Heart left ventricle (tissue), 16 donors: ENCODE measurements at regions not wholly inside any gene's neighbourhood (a gene's known extent, or its start where the extent isn't known, plus 50 kb on each side); places are given as distances from the start of the nearest gene placed in this dataset.

Experiments used
- ATAC-seq, 4 donors: fragments of 200-7000 bp; cut with Tn5 transposase; one replicate each; pipeline ENCODE4 v1.9.1; 2020 to 2022; ENCODE audit warnings: moderate library complexity in 4 of 4, mild to moderate bottlenecking in 3 of 4, moderate number of reproducible peaks in 1 of 4
- DNase-seq, 5 donors: peaks; one replicate each; pipeline ENCODE4 v3.0.0-alpha.2; 2020
- H3K27ac ChIP-seq, 12 donors: fragments of 200-600 bp; sonication (generic) in 4 of 12; one replicate each; pipeline versions ENCODE4 v1.5.0 to v1.8.0; 2016 to 2022; ENCODE audit warnings: mild to moderate bottlenecking in 2 of 12
- H3K27me3 ChIP-seq, 9 donors: fragments of 200-600 bp; sonication (generic) in 2 of 9; one replicate each; pipeline versions ENCODE4 v1.5.1 to v1.8.0; 2016 to 2022; ENCODE audit warnings: mild to moderate bottlenecking in 3 of 9
- H3K36me3 ChIP-seq, 9 donors: fragments of 200-600 bp; sonication (generic) in 2 of 9; one replicate each; pipeline versions ENCODE4 v1.5.0 to v1.8.0; 2018 to 2022; ENCODE audit warnings: mild to moderate bottlenecking in 2 of 9
- H3K4me1 ChIP-seq, 12 donors: fragments of 200-600 bp; sonication (generic) in 4 of 12; one replicate each; pipeline versions ENCODE4 v1.5.0 to v1.8.0; 2016 to 2022; ENCODE audit warnings: mild to moderate bottlenecking in 3 of 12
- H3K4me3 ChIP-seq, 12 donors: fragments of 200-600 bp; sonication (generic) in 4 of 12; one replicate each; pipeline versions ENCODE4 v1.5.0 to v1.8.0; 2017 to 2022; ENCODE audit warnings: mild to moderate bottlenecking in 9 of 12, moderate library complexity in 4 of 12
- H3K9me3 ChIP-seq, 12 donors: fragments of 200-600 bp; sonication (generic) in 4 of 12; one replicate each; pipeline versions ENCODE4 v1.5.0 to v1.8.0; 2016 to 2022; ENCODE audit warnings: mild to moderate bottlenecking in 1 of 12
- CTCF ChIP-seq, 12 donors: fragments of 200-600 bp; sonication (generic) in 4 of 12; IDR thresholded peaks; one replicate each; pipeline versions ENCODE4 v1.5.0 to v1.8.0; 2018 to 2022; ENCODE audit warnings: antibody characterized with exemption in 12 of 12, mild to moderate bottlenecking in 5 of 12
- POLR2A ChIP-seq, 2 donors: fragments of 450-650 bp; IDR thresholded peaks; one replicate each; pipeline ENCODE4 v1.6.1; 2017; ENCODE audit warnings: antibody characterized with exemption in 2 of 2, mild to moderate bottlenecking in 2 of 2, moderate library complexity in 2 of 2
- WGBS, 4 donors: extraction: QIAGEN DNeasy Blood & Tissue Kit in 2 of 4; methylation state at CpG; one replicate each; pipeline versions ENCODE4 v1.1.5 to v1.1.7; 2013 to 2018; 5-methylcytosine and 5-hydroxymethylcytosine counted together
- intact Hi-C, 10 donors: fragments of 100-400 bp; cut with DNase I; formaldehyde crosslinking; loops; one replicate each; pipeline versions ENCODE4 v1.11.1 to v1.14.2; 2022
- donor health status: ischemic (EF 13 %, LVEDD 7.1; RV severe dilation, severe dysfunction).
- donor health status: healthy with polysubstance abuse.
- donor health status: DM: no; HTN: yes; CAD: no.
- donor health status: DM: no; HTN: no; CAD: no.
- donor health status: ischemic (EF 25% LVEDD 6.9; RV normal size, moderate dysfunction).
- donor health status: ischemic (EF 25% LVEDD 5.7; RV mildly dilated, moderate dysfunction).
- donor health status: healthy.
- donor health status: DM: yes; HTN: yes; CAD: no.
- donor health status: ischemic (EF 35%, LVEDD 5.7; RV mildly dilated, moderate dysfunction).
- donor health status: nonischemic (EF 11% LVEDD 7.7; RV severe dilation, severe dysfunction).
- donor health status: DM: yes; HTN: yes; CAD: no.
- donor health status: PGD.
- donor health status: ischemic (EF 29% LVEDD 5.4; RV normal size, mild dysfunction).
- donor health status: nonischemic (EF 23%, LVEDD 6.1; RV moderate dilation, normal function).

- TF ChIP-seq POLR2A (IDR thresholded peaks at IDR 0.05) (no peak), CTCF (IDR thresholded peaks at IDR 0.05) (no peak)
- WGBS, 4 donors = 81 to 91% (median 85%) methylated on average over 4 of the region's 4 CpGs
Measured at GRCh38 chr12:61369241-61369910, 890.8 kb upstream of the USP15 start.

GRCh38 chr12:61384511-61384910 is 875.7 kb upstream of the USP15 start:
- intact Hi-C loops = no loop called here
- Histone ChIP-seq H3K4me1 (peaks cover 0 to 8% (median 0%) of the 10 kb centered on the region in 12 donors), H3K9me3 (peaks cover 0 to 5% (median 0%) of the 10 kb centered on the region in 12 donors), H3K27ac (no peak overlapping the region), H3K4me3 (no peak overlapping the region), H3K36me3 (no peaks in the 10 kb centered on the region), H3K27me3 (no peaks in the 10 kb centered on the region)
- no peak for ATAC-seq
- DNase-seq = no peak
- WGBS, 4 donors = 53 to 68% (median 59%) methylated on average over 1 of the region's 1 CpG
- TF ChIP-seq CTCF (IDR thresholded peaks at IDR 0.05) (no peak), POLR2A (IDR thresholded peaks at IDR 0.05) (no peak)

More at GRCh38 chr12:61369241-61369910, 890.8 kb upstream of the USP15 start:
- DNase-seq (no peak), ATAC-seq (no peak)
- Histone ChIP-seq H3K36me3 (no peaks in the 10 kb centered on the region), H3K27me3 (no peaks in the 10 kb centered on the region), H3K4me3 (no peak overlapping the region), H3K9me3 (no peaks in the 10 kb centered on the region), H3K27ac (no peak overlapping the region), H3K4me1 (no peaks in the 10 kb centered on the region)
- intact Hi-C loops = no loop called here

DNA sequence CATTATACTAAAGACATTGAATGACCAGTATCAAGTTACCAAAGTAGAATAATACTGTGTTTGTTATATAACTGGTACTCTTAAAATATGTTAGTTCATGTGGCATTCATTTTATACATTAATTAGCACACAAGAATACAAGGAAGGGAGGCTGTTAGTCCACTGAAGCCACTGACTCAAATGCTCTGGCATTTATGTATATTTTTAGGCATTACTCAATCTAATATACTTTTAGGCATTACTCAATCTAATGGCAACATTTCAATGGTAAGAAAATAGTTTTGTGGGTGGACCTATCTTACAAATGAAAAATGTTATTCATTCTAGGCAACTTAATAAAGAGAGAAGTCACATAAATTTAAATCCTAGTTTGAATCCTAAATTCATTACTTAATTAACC is 874.4 kb upstream of the USP15 start:
- no peak for TF ChIP-seq POLR2A (IDR thresholded peaks at IDR 0.05)
- TF ChIP-seq CTCF (IDR thresholded peaks at IDR 0.05) = no peak
- Histone ChIP-seq H3K4me1 (peaks cover 0 to 8% (median 0%) of the 10 kb centered on the region in 12 donors), H3K27ac (no peak overlapping the region), H3K27me3 (no peaks in the 10 kb centered on the region), H3K36me3 (no peaks in the 10 kb centered on the region), H3K9me3 (peaks cover 0 to 5% (median 0%) of the 10 kb centered on the region in 12 donors), H3K4me3 (no peak overlapping the region)
- intact Hi-C loops = no loop called here
- ATAC-seq = peak in 1 of 4 donors; percentile 47
- DNase-seq = no peak

DNA sequence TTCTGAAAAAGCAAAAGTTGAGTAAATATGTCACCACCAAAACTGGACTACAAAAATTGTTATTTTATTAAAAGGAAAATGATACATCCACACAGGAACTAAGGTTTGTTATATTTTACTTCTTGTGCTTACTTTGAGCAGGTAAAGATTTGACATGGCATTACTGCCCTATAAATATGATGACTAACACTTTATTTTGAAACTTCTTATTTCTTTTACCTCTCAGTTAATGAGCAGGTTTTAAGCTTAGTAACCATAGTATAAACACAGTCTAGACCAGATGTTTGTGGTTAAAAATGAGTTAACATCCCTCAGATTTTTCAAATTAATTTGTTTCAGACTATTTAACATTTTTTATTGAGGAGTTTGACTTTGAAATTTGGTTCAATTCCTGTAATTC is 862.5 kb upstream of the USP15 start:
- Histone ChIP-seq H3K4me3 (no peak overlapping the region), H3K4me1 (no peaks in the 10 kb centered on the region), H3K27ac (no peak overlapping the region), H3K9me3 (peaks cover 0 to 5% (median 0%) of the 10 kb centered on the region in 12 donors), H3K36me3 (no peaks in the 10 kb centered on the region), H3K27me3 (no peaks in the 10 kb centered on the region)
- intact Hi-C loops = no loop called here
- no peak for TF ChIP-seq CTCF (IDR thresholded peaks at IDR 0.05)
- ATAC-seq = no peak
- no peak for DNase-seq
